ENCODE measurements at regions not wholly inside any gene's neighbourhood (a gene's known extent, or its start where the extent isn't known, plus 50 kb on each side); places are given as distances from the start of the nearest gene placed in this dataset.

- no peak for DNase-seq (ENCODE audit: extremely low read depth, low read depth)
These were observed 678.0 kb upstream of the ZEB2 start for GRCh38 chr2:145197944-145198343.

- DNase-seq (ENCODE audit: extremely low read depth, low read depth), result no peak
These were observed 674.8 kb upstream of the ZEB2 start for GRCh38 chr2:145194673-145195072.

- no peak for DNase-seq (ENCODE audit: extremely low read depth, low read depth)
These were observed 670.2 kb upstream of the ZEB2 start for GRCh38 chr2:145190031-145190703.

GRCh38 chr2:145186303-145186702, 666.4 kb upstream of the ZEB2 start:
- no peak for DNase-seq (ENCODE audit: extremely low read depth, low read depth)

- no peak for DNase-seq (ENCODE audit: extremely low read depth, low read depth)
These were observed 665.8 kb upstream of the ZEB2 start for GRCh38 chr2:145185696-145186095.

- no peak for DNase-seq (ENCODE audit: extremely low read depth, low read depth)
These were observed 665.1 kb upstream of the ZEB2 start for GRCh38 chr2:145184741-145185651.

GRCh38 chr2:145169285-145169684, 649.4 kb upstream of the ZEB2 start:
- no peak for DNase-seq (ENCODE audit: extremely low read depth, low read depth)

GRCh38 chr2:145168091-145168490, 648.2 kb upstream of the ZEB2 start:
- DNase-seq (ENCODE audit: extremely low read depth, low read depth), result no peak

- no peak for DNase-seq (ENCODE audit: extremely low read depth, low read depth)
These were observed 646.9 kb upstream of the ZEB2 start for GRCh38 chr2:145166731-145167302.

- DNase-seq (ENCODE audit: extremely low read depth, low read depth), result no peak
These were observed 641.7 kb upstream of the ZEB2 start for GRCh38 chr2:145161656-145162055.

GRCh38 chr2:145160855-145161254, 640.9 kb upstream of the ZEB2 start:
- DNase-seq (ENCODE audit: extremely low read depth, low read depth), result no peak

GRCh38 chr2:145159676-145160075, 639.8 kb upstream of the ZEB2 start:
- DNase-seq (ENCODE audit: extremely low read depth, low read depth), result no peak

GRCh38 chr2:145157741-145158591, 638.0 kb upstream of the ZEB2 start:
- DNase-seq (ENCODE audit: extremely low read depth, low read depth), result peak; percentile 69

GRCh38 chr2:145157036-145157675, 637.2 kb upstream of the ZEB2 start:
- no peak for DNase-seq (ENCODE audit: extremely low read depth, low read depth)

GRCh38 chr2:145156199-145156598, 636.3 kb upstream of the ZEB2 start:
- DNase-seq (ENCODE audit: extremely low read depth, low read depth), result no peak

- DNase-seq (ENCODE audit: extremely low read depth, low read depth), result no peak
These were observed 635.3 kb upstream of the ZEB2 start for GRCh38 chr2:145155196-145155595.

- no peak for DNase-seq (ENCODE audit: extremely low read depth, low read depth)
These were observed 634.8 kb upstream of the ZEB2 start for GRCh38 chr2:145154731-145155130.

- DNase-seq (ENCODE audit: extremely low read depth, low read depth), result no peak
These were observed 626.8 kb upstream of the ZEB2 start for GRCh38 chr2:145146691-145147090.

GRCh38 chr2:145144131-145144728, 624.3 kb upstream of the ZEB2 start:
- no peak for DNase-seq (ENCODE audit: extremely low read depth, low read depth)

GRCh38 chr2:145141981-145142380, 622.1 kb upstream of the ZEB2 start:
- no peak for DNase-seq (ENCODE audit: extremely low read depth, low read depth)

Data from NCI-H460 (cell line).